ENCODE measurements at regions not wholly inside any gene's neighbourhood (a gene's known extent, or its start where the extent isn't known, plus 50 kb on each side); places are given as distances from the start of the nearest gene placed in this dataset.
"Not testable (repeated sequence)": the region's sequence is repeated elsewhere in the genome, so short reads cannot be mapped to it uniquely, and the experiment has no call there.

DNA sequence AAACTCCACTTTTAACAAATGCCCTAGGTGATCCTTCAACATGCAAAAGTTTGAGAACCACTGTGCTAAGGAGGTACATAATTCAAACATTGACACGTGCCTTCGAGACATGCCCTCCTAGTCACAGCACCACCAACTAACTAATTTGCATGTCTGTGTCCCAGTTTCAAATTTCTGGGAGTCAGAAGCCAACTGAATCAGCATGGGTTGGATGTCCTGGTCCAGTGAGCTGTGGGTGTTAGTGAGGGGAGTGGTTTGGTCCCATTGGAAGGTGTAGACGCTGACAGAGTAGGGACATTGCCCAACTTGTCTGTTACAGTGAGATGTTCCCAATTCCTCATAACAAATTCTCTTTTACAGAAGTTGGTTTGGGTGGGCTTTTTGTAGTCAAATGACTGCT, 67.3 kb upstream of the ADPGK start:
- TF ChIP-seq, protein P1, sequence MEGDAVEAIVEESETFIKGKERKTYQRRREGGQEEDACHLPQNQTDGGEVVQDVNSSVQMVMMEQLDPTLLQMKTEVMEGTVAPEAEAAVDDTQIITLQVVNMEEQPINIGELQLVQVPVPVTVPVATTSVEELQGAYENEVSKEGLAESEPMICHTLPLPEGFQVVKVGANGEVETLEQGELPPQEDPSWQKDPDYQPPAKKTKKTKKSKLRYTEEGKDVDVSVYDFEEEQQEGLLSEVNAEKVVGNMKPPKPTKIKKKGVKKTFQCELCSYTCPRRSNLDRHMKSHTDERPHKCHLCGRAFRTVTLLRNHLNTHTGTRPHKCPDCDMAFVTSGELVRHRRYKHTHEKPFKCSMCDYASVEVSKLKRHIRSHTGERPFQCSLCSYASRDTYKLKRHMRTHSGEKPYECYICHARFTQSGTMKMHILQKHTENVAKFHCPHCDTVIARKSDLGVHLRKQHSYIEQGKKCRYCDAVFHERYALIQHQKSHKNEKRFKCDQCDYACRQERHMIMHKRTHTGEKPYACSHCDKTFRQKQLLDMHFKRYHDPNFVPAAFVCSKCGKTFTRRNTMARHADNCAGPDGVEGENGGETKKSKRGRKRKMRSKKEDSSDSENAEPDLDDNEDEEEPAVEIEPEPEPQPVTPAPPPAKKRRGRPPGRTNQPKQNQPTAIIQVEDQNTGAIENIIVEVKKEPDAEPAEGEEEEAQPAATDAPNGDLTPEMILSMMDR (IDR thresholded peaks at IDR 0.05), result no peak
- TF ChIP-seq POLR2AphosphoS5 (IDR thresholded peaks at IDR 0.05) (no peak), POLR2A (IDR thresholded peaks at IDR 0.05) (no peak)
- intact Hi-C loops (cut with DNase I; ENCODE audit: low total_unique reads), result no loop called here

DNA sequence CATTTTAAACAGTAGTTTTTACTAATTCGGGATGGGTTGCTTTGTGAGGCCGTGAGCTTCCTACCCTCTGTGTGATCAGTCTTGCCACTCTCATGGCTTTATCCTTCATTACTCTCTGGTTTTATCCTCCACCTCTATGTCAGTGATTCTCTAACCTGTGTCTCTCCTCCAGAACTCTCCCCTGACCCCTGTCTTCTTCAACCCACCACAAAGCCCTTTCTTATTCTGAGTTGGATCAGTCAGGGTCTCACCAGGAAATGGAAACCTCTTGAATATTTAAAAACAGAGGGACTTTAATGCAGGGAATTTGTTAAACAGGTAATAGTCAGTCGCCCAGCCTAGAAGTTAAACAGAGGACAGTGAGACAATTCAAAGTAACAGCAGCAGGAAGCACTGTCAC, 64.2 kb upstream of the ADPGK start:
- intact Hi-C loops (cut with DNase I; ENCODE audit: low total_unique reads), result no loop called here

More for the DNA sequence above, 67.3 kb upstream of the ADPGK start:
- no peak for DNase-seq (ENCODE audit: low spot score in 2 of 2)
- H3K4me1 ChIP-seq, result no peaks in the 10 kb centered on the region
- H3K27ac ChIP-seq, result no peak overlapping the region
- no peaks in the 10 kb centered on the region for H3K9me3 ChIP-seq
- no peak overlapping the region for H3K4me3 ChIP-seq
- no peaks in the 10 kb centered on the region for H3K27me3 ChIP-seq
- no peaks in the 10 kb centered on the region for H3K36me3 ChIP-seq

DNA sequence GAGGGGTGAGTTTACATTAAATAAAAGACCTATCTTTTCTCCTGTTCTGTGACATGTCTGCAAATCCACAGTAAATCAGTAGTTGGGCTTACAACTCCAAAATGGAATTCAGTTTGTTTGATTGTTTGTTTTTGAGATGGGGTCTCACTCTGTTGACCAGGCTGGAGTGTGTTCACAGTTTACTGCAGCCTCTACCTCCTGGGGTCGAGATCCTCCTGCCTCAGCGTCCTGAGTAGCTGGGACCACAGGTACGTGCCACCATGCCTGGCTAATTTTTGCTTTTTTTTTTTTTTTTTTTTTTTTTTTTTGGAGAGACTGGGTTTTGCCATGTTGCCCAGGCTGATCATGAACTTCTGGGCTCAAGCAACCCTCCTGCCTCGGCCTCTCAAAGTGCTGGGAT, 63.5 kb upstream of the ADPGK start:
- no peaks in the 10 kb centered on the region for H3K4me1 ChIP-seq
- H3K36me3 ChIP-seq, result no peaks in the 10 kb centered on the region
- no peaks in the 10 kb centered on the region for H3K9me3 ChIP-seq
- intact Hi-C loops (cut with DNase I; ENCODE audit: low total_unique reads), result no loop called here
- TF ChIP-seq POLR2A (IDR thresholded peaks at IDR 0.05) (no peak), POLR2AphosphoS5 (IDR thresholded peaks at IDR 0.05) (no peak)
- TF ChIP-seq, protein P1 (IDR thresholded peaks at IDR 0.05), result no peak
- no peaks in the 10 kb centered on the region for H3K27me3 ChIP-seq
- H3K27ac ChIP-seq, result no peak overlapping the region
- H3K4me3 ChIP-seq, result no peak overlapping the region
- no peak for DNase-seq (ENCODE audit: low spot score in 2 of 2)

More for the DNA sequence above, 64.2 kb upstream of the ADPGK start:
- Histone ChIP-seq H3K27me3 (no peaks in the 10 kb centered on the region), H3K36me3 (no peaks in the 10 kb centered on the region), H3K4me3 (no peak overlapping the region), H3K27ac (no peak overlapping the region), H3K4me1 (no peaks in the 10 kb centered on the region), H3K9me3 (no peaks in the 10 kb centered on the region)
- no peak for DNase-seq (ENCODE audit: low spot score in 2 of 2)
- TF ChIP-seq, protein P1 (IDR thresholded peaks at IDR 0.05), result no peak
- TF ChIP-seq POLR2AphosphoS5 (IDR thresholded peaks at IDR 0.05), result no peak
- no peak for TF ChIP-seq POLR2A (IDR thresholded peaks at IDR 0.05)

DNA sequence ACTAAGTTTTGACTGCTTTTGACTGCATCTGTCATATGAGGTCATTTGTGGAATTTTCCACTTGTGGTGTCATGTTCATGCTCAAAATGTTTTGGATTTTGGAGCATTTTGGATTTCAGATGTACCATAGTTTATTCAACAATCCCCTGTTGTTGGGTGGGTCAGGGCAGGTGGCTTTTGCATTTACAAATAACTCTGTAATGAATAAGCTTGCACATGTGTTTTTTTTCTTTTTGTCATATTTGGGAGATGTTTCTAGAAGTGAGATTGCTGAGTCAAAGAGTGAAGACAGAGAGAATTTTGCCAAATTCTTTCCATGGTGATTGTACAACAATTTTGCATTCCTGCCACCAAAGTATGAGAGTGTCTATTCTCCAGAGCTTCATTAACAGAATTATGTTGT, 62.4 kb upstream of the ADPGK start:
- H3K4me3 ChIP-seq, result no peak overlapping the region
- TF ChIP-seq, protein P1 (IDR thresholded peaks at IDR 0.05), result no peak
- TF ChIP-seq POLR2A (IDR thresholded peaks at IDR 0.05) (no peak), POLR2AphosphoS5 (IDR thresholded peaks at IDR 0.05) (no peak)
- intact Hi-C loops (cut with DNase I; ENCODE audit: low total_unique reads), result no loop called here
- H3K36me3 ChIP-seq, result no peaks in the 10 kb centered on the region
- no peak overlapping the region for H3K27ac ChIP-seq
- no peaks in the 10 kb centered on the region for H3K9me3 ChIP-seq
- no peaks in the 10 kb centered on the region for H3K4me1 ChIP-seq
- DNase-seq (ENCODE audit: low spot score in 2 of 2), result no peak
- no peaks in the 10 kb centered on the region for H3K27me3 ChIP-seq

DNA sequence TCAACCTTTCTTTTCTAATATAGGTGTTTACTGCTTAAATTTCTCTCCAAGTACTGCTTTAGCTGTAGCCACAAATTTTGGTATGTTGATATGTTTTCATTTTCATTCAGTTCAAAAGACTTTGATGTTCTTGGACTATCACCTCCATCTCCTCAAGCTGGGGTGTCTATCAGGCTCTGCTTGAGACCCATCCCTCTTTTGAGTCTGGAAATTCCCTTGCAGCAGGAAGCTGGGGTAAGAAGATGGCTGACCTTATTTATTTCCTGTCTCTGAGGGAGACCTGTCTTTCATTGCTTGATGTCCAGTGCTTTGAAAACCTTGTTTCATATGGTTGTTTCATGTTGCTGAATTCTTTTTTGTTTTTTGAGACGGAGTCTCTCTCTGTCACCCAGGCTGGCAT, 60.5 kb upstream of the ADPGK start:
- H3K4me3 ChIP-seq, result no peak overlapping the region
- no peak for DNase-seq (ENCODE audit: low spot score in 2 of 2)
- no peak for TF ChIP-seq POLR2A (IDR thresholded peaks at IDR 0.05)
- TF ChIP-seq, protein P1 (IDR thresholded peaks at IDR 0.05), result no peak
- TF ChIP-seq POLR2AphosphoS5 (IDR thresholded peaks at IDR 0.05), result no peak
- H3K27ac ChIP-seq, result no peak overlapping the region
- H3K36me3 ChIP-seq, result no peaks in the 10 kb centered on the region
- no peaks in the 10 kb centered on the region for H3K27me3 ChIP-seq
- no peaks in the 10 kb centered on the region for H3K9me3 ChIP-seq
- intact Hi-C loops (cut with DNase I; ENCODE audit: low total_unique reads), result no loop called here
- H3K4me1 ChIP-seq, result no peaks in the 10 kb centered on the region

DNA sequence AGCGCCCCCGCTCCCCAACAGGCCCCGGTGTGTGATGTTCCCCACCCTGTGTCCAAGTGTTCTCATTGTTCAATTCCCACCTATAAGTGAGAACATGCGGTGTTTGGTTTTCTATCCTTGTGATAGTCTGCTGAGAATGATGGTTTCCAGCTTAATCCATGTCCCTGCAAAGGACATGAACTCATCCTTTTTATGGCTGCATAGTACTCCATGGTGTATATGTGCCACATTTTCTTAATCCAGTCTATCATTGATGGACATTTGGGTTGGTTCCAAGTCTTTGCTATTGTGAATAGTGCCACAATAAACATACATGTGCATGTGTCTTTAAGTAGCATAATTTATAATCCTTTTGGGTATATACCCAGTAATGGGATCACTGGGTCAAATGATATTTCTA, 59.8 kb upstream of the ADPGK start:
- DNase-seq (ENCODE audit: low spot score in 2 of 2); H3K9me3 ChIP-seq; H3K36me3 ChIP-seq; H3K27me3 ChIP-seq; H3K27ac ChIP-seq; H3K4me1 ChIP-seq; intact Hi-C loops (cut with DNase I; ENCODE audit: low total_unique reads); H3K4me3 ChIP-seq: not testable (repeated sequence)

Data from breast epithelium (tissue), 4 donors.